HG02973 (cell line): ENCODE measurements at regions not wholly inside any gene's neighbourhood (a gene's known extent, or its start where the extent isn't known, plus 50 kb on each side); places are given as distances from the start of the nearest gene placed in this dataset.

Experiments
- ATAC-seq: cut with Tn5 transposase; IDR thresholded peaks from one replicate; pipeline ENCODE4 v1.9.1; 2021; ENCODE audit warnings: moderate library complexity; ENCODE audit not compliant: unreplicated experiment

- no peak for ATAC-seq
Observed at GRCh38 chr5:119879446-119879845, 250.1 kb downstream of the FAM170A start.

- no peak for ATAC-seq
Observed at GRCh38 chr5:119895066-119895465, 265.7 kb downstream of the FAM170A start.

- no peak for ATAC-seq
Observed at GRCh38 chr5:119896826-119897536, 267.6 kb downstream of the FAM170A start.

GRCh38 chr5:119897537-119898370 lies 268.4 kb downstream of the FAM170A start:
- no peak for ATAC-seq

GRCh38 chr5:119899981-119900380 lies 270.6 kb downstream of the FAM170A start:
- ATAC-seq: no peak

- no peak for ATAC-seq
Observed at GRCh38 chr5:119902593-119902992, 273.2 kb downstream of the FAM170A start.

- no peak for ATAC-seq
Observed at GRCh38 chr5:119913425-119913824, 284.1 kb downstream of the FAM170A start.

GRCh38 chr5:119919279-119919678 lies 289.9 kb downstream of the FAM170A start:
- ATAC-seq: no peak

GRCh38 chr5:119926301-119926700 lies 296.9 kb downstream of the FAM170A start:
- no peak for ATAC-seq

GRCh38 chr5:119928974-119929373 lies 299.6 kb downstream of the FAM170A start:
- ATAC-seq: no peak

GRCh38 chr5:119930490-119930889 lies 301.1 kb downstream of the FAM170A start:
- ATAC-seq: no peak

- no peak for ATAC-seq
Observed at GRCh38 chr5:119943148-119943547, 313.8 kb downstream of the FAM170A start.

- no peak for ATAC-seq
Observed at GRCh38 chr5:119945691-119946090, 316.3 kb downstream of the FAM170A start.

GRCh38 chr5:119948162-119948561 lies 318.8 kb downstream of the FAM170A start:
- ATAC-seq: no peak

GRCh38 chr5:119949426-119949999 lies 320.2 kb downstream of the FAM170A start:
- no peak for ATAC-seq

- no peak for ATAC-seq
Observed at GRCh38 chr5:119951330-119951934, 322.1 kb downstream of the FAM170A start.

- no peak for ATAC-seq
Observed at GRCh38 chr5:119953474-119953873, 324.1 kb downstream of the FAM170A start.

GRCh38 chr5:119954106-119954505 lies 324.7 kb downstream of the FAM170A start:
- no peak for ATAC-seq

GRCh38 chr5:119961993-119962392 lies 332.6 kb downstream of the FAM170A start:
- ATAC-seq: no peak

GRCh38 chr5:119966028-119966427 lies 336.7 kb downstream of the FAM170A start:
- no peak for ATAC-seq

- no peak for ATAC-seq
Observed at GRCh38 chr5:119968690-119969089, 339.3 kb downstream of the FAM170A start.
